Activated CD8-positive, alpha-beta memory T cell treated with anti-CD3 and anti-CD28 coated beads, Interleukin-2, amount 50 U/mL, for 24 hours (primary cell): ENCODE measurements at regions not wholly inside any gene's neighbourhood (a gene's known extent, or its start where the extent isn't known, plus 50 kb on each side); places are given as distances from the start of the nearest gene placed in this dataset.
A peak's percentile ranks its signal among the peaks of the same experiment; 100 is the strongest.
"Not testable (repeated sequence)": the region's sequence is repeated elsewhere in the genome, so short reads cannot be mapped to it uniquely, and the experiment has no call there.

Experiments
- DNase-seq: peaks from one replicate; pipeline ENCODE4 v3.0.0-alpha.2; 2020; ENCODE audit errors: extremely low read depth

GRCh38 chr7:35971133-35971891 is 170.5 kb downstream of the SEPTIN7 start:
- DNase-seq = no peak

- no peak for DNase-seq
Measured at GRCh38 chr7:35975851-35976454, 175.1 kb downstream of the SEPTIN7 start.

- DNase-seq = not testable (repeated sequence)
Measured at GRCh38 chr7:35978816-35979640, 174.0 kb upstream of the EEPD1 start.

- DNase-seq = no peak
Measured at GRCh38 chr7:35982600-35982999, 170.5 kb upstream of the EEPD1 start.

- no peak for DNase-seq
Measured at GRCh38 chr7:35983626-35984025, 169.4 kb upstream of the EEPD1 start.

GRCh38 chr7:35985126-35985754 is 167.8 kb upstream of the EEPD1 start:
- DNase-seq = peak; percentile 46

GRCh38 chr7:35987016-35987415 is 166.0 kb upstream of the EEPD1 start:
- no peak for DNase-seq

- DNase-seq = no peak
Measured at GRCh38 chr7:35988105-35988504, 164.9 kb upstream of the EEPD1 start.

- no peak for DNase-seq
Measured at GRCh38 chr7:35988818-35989217, 164.2 kb upstream of the EEPD1 start.

- no peak for DNase-seq
Measured at GRCh38 chr7:35991511-35992232, 161.4 kb upstream of the EEPD1 start.

- no peak for DNase-seq
Measured at GRCh38 chr7:35992436-35992835, 160.6 kb upstream of the EEPD1 start.

- DNase-seq = no peak
Measured at GRCh38 chr7:35993113-35993512, 159.9 kb upstream of the EEPD1 start.

GRCh38 chr7:35993676-35994606 is 159.1 kb upstream of the EEPD1 start:
- DNase-seq = no peak

GRCh38 chr7:35995334-35995733 is 157.7 kb upstream of the EEPD1 start:
- DNase-seq = no peak

GRCh38 chr7:35998481-35998880 is 154.6 kb upstream of the EEPD1 start:
- DNase-seq = no peak

GRCh38 chr7:36001546-36001945 is 151.5 kb upstream of the EEPD1 start:
- DNase-seq = no peak

GRCh38 chr7:36002900-36003299 is 150.2 kb upstream of the EEPD1 start:
- no peak for DNase-seq

- DNase-seq = no peak
Measured at GRCh38 chr7:36003343-36003742, 149.7 kb upstream of the EEPD1 start.

- DNase-seq = no peak
Measured at GRCh38 chr7:36005293-36005692, 147.8 kb upstream of the EEPD1 start.

- no peak for DNase-seq
Measured at GRCh38 chr7:36005876-36006275, 147.2 kb upstream of the EEPD1 start.
